DND-41 (cell line): ENCODE measurements at regions not wholly inside any gene's neighbourhood (a gene's known extent, or its start where the extent isn't known, plus 50 kb on each side); places are given as distances from the start of the nearest gene placed in this dataset.

Experiments
- ATAC-seq: fragments of 200-7000 bp; cut with Tn5 transposase; 3 replicates; pipeline ENCODE4 v1.9.1; 2021; ENCODE audit warnings: low read depth; ENCODE audit not compliant: insufficient read depth
- DNase-seq: peaks from one replicate; pipeline ENCODE4 v3.0.0-alpha.2; 2020
- H2AFZ ChIP-seq: 2 replicates; pipeline ENCODE4 v1.6.0; 2012; ENCODE audit warnings: low read depth, low read length
- H3K27ac ChIP-seq: 2 replicates; pipeline ENCODE4 v1.5.1; 2012; ENCODE audit warnings: low read length, inconsistent platforms
- H3K27me3 ChIP-seq: fragments of 200-600 bp; sonication (generic); 2 replicates; pipeline ENCODE4 v1.6.0; 2012; ENCODE audit warnings: low read length, mild to moderate bottlenecking, inconsistent platforms; ENCODE audit not compliant: insufficient read depth, poor library complexity
- H3K36me3 ChIP-seq: 2 replicates; pipeline ENCODE4 v1.5.1; 2012; ENCODE audit warnings: low read length, inconsistent platforms; ENCODE audit not compliant: insufficient read depth
- H3K4me1 ChIP-seq: 2 replicates; pipeline ENCODE4 v1.5.1; 2012; ENCODE audit warnings: mild to moderate bottlenecking, low read length; ENCODE audit not compliant: insufficient read depth
- H3K4me2 ChIP-seq: 2 replicates; pipeline ENCODE4 v1.6.0; 2012; ENCODE audit warnings: mild to moderate bottlenecking, moderate library complexity, low read length, inconsistent platforms; ENCODE audit not compliant: insufficient read depth
- H3K4me3 ChIP-seq, 2 experiments: fragments of 200-600 bp in 1 of 2; shearing (Covaris generic) in 1 of 2; 2 replicates each; pipeline ENCODE4 v1.5.1; 2012 to 2016; ENCODE audit warnings: inconsistent platforms in 2 of 2, low read length in 2 of 2, mild to moderate bottlenecking in 2 of 2, low read depth in 1 of 2, moderate library complexity in 1 of 2
- H3K79me2 ChIP-seq: 2 replicates; pipeline ENCODE4 v1.6.0; 2012; ENCODE audit warnings: low read length, inconsistent platforms; ENCODE audit not compliant: insufficient read depth
- H3K9ac ChIP-seq: 2 replicates; pipeline ENCODE4 v1.6.0; 2012; ENCODE audit warnings: low read depth, mild to moderate bottlenecking, inconsistent platforms, low read length, moderate library complexity
- H3K9me3 ChIP-seq: 2 replicates; pipeline ENCODE4 v1.5.1; 2012; ENCODE audit warnings: low read length, moderate library complexity, mild to moderate bottlenecking, inconsistent platforms; ENCODE audit not compliant: insufficient read depth, severe bottlenecking
- H4K20me1 ChIP-seq: 2 replicates; pipeline ENCODE4 v1.6.0; 2012; ENCODE audit warnings: low read length; ENCODE audit not compliant: insufficient read depth
- CTCF ChIP-seq: IDR thresholded peaks from 2 replicates; pipeline ENCODE4 v1.5.1; 2012; ENCODE audit warnings: borderline replicate concordance, low read length, moderate library complexity, mild to moderate bottlenecking; ENCODE audit not compliant: poor library complexity, severe bottlenecking; ENCODE audit errors: extremely low read depth
- EZH2 ChIP-seq: IDR thresholded peaks from 3 replicates; pipeline ENCODE4 v1.6.1; 2012; ENCODE audit warnings: borderline replicate concordance, low read depth, mild to moderate bottlenecking, moderate library complexity, low read length, inconsistent platforms; ENCODE audit not compliant: severe bottlenecking

GRCh38 chr5:125404056-125404455 is 657.6 kb upstream of the ZNF608 start:
- Histone ChIP-seq H2AFZ (no peak overlapping the region), H3K9ac (no peak overlapping the region), H3K4me2 (no peak overlapping the region), H4K20me1 (no peaks in the 10 kb centered on the region), H3K9me3 (no peaks in the 10 kb centered on the region), H3K36me3 (no peaks in the 10 kb centered on the region), H3K27me3 (no peaks in the 10 kb centered on the region), H3K4me3 (no peak overlapping the region), H3K4me1 (peaks cover 8% of the 10 kb centered on the region), H3K27ac (no peak overlapping the region), H3K79me2 (no peaks in the 10 kb centered on the region)
- DNase-seq = no peak
- TF ChIP-seq EZH2 (no peak), CTCF (no peak)
- no peak for ATAC-seq

GRCh38 chr5:125408448-125409233 is 662.2 kb upstream of the ZNF608 start:
- DNase-seq = peak; percentile 22
- Histone ChIP-seq H3K27ac (peak overlapping the region; percentile 29; the same call in 1 of the 2 replicates), H4K20me1 (no peaks in the 10 kb centered on the region), H3K4me1 (peaks cover 36% of the 10 kb centered on the region), H3K4me2 (no peak overlapping the region), H3K36me3 (no peaks in the 10 kb centered on the region), H3K27me3 (no peaks in the 10 kb centered on the region), H3K4me3 (no peak overlapping the region), H3K9me3 (no peaks in the 10 kb centered on the region), H3K9ac (no peak overlapping the region), H2AFZ (no peak overlapping the region), H3K79me2 (no peaks in the 10 kb centered on the region)
- TF ChIP-seq CTCF = no peak
- TF ChIP-seq EZH2 = no peak
- ATAC-seq = peak; percentile 78

DNA sequence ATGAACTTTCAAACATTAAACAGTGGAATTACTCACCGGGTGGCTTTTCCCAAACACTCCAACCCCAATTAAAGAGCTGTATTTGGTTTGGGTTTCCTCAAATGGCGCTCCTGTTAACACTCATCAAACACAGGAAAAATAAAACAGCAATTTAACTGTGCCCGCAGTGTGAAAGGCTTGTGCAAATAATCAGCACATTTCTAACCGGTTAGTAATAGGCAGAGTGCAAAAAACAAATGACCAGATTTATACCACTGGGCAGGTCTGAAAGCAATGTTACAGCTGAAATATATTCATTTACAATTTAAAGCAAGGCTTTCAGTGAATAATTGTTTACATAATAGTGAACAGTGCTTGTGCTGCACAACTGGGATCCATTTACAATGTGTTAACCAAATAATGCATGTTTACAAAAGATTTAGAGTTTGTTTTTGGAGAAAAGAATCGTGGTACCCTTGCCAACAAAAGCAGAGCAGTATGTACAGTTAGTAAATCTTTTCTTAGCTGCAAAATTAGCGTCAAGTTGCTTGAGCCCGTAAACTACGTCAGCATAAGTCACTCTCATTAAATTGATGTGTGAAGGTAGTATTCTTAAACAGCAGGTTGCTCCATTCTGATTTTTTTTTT is 662.9 kb upstream of the ZNF608 start:
- Histone ChIP-seq H2AFZ (no peak overlapping the region), H3K4me3 (no peak overlapping the region), H4K20me1 (no peaks in the 10 kb centered on the region), H3K27ac (peak overlapping the region; percentile 29; the same call in 1 of the 2 replicates), H3K9ac (no peak overlapping the region), H3K4me2 (no peak overlapping the region), H3K9me3 (no peaks in the 10 kb centered on the region), H3K4me1 (peaks cover 36% of the 10 kb centered on the region), H3K36me3 (no peaks in the 10 kb centered on the region), H3K27me3 (no peaks in the 10 kb centered on the region), H3K79me2 (no peaks in the 10 kb centered on the region)
- ATAC-seq (no peak), DNase-seq (no peak)
- TF ChIP-seq CTCF = no peak
- TF ChIP-seq EZH2 = no peak
